ENCODE measurements at regions not wholly inside any gene's neighbourhood (a gene's known extent, or its start where the extent isn't known, plus 50 kb on each side); places are given as distances from the start of the nearest gene placed in this dataset.
"Not testable (repeated sequence)": the region's sequence is repeated elsewhere in the genome, so short reads cannot be mapped to it uniquely, and the experiment has no call there.

GRCh38 chr4:11949355-11949754, 520.7 kb upstream of the HS3ST1 start:
- Histone ChIP-seq H3K36me3 (no peaks in the 10 kb centered on the region), H3K4me3 (no peak overlapping the region), H3K4me1 (no peaks in the 10 kb centered on the region), H3K27me3 (no peaks in the 10 kb centered on the region), H3K27ac (no peak overlapping the region), H3K9me3 (no peaks in the 10 kb centered on the region)
- intact Hi-C loops (cut with DNase I; ENCODE audit: low total_unique reads), result no loop called here
- no peak for DNase-seq
- TF ChIP-seq POLR2A (IDR thresholded peaks at IDR 0.05) (no peak), CTCF (IDR thresholded peaks at IDR 0.05) (no peak)

DNA sequence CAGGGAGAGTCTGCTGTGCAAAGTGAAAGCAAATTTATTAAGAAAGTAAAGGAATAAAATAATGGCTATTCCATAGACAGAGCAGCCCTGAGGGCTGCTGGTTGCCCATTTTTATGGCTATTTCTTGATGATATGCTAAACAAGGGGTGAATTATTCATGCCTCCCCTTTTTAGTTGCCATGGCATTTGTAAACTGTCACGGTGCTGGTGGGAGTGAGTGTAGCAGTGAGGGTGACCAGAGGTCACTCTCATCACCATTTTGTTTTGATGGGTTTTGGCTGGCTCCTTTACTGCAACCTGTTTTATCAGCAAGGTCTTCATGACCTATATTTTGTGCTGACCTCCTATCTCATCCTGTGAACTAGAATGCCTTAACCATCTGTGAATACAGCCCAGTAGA, 518.9 kb upstream of the HS3ST1 start:
- DNase-seq; H3K4me1 ChIP-seq; H3K27me3 ChIP-seq; H3K36me3 ChIP-seq; H3K9me3 ChIP-seq; H3K4me3 ChIP-seq; intact Hi-C loops (cut with DNase I; ENCODE audit: low total_unique reads); H3K27ac ChIP-seq: not testable (repeated sequence)

- TF ChIP-seq POLR2A (IDR thresholded peaks at IDR 0.05) (no peak), CTCF (IDR thresholded peaks at IDR 0.05) (no peak)
Measured at GRCh38 chr4:11937941-11938340, 509.2 kb upstream of the HS3ST1 start.

DNA sequence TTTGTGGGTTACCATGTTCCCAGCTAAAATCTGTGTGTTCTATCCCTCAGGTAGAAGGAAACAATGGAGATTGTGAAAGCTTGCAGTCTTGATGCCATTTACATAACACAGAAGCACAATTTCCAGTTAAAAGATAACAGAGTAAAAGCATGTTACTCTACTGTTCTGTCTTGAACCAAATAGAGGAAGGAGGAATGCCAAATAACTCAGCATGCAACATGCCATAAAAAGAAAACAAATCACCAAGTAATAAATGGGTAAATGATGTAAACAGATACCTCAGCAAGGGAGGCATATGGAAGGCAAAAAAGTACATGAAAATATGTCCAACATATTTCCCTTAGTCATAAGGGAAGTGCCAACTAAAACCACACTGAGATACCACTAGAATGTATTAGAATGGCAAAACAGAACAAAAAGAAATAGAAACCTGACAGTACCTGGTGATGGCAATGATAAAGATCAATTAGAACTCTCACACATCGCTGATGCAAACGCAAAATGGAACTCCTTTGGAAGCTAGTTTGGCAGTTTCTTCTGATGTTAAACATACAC, 502.6 kb upstream of the HS3ST1 start:
- DNase-seq, result no peak

More at GRCh38 chr4:11937941-11938340, 509.2 kb upstream of the HS3ST1 start:
- no peak for DNase-seq
- Histone ChIP-seq H3K27me3 (no peaks in the 10 kb centered on the region), H3K27ac (no peak overlapping the region), H3K4me1 (no peaks in the 10 kb centered on the region), H3K36me3 (no peaks in the 10 kb centered on the region), H3K4me3 (no peak overlapping the region), H3K9me3 (no peaks in the 10 kb centered on the region)
- intact Hi-C loops (cut with DNase I; ENCODE audit: low total_unique reads), result no loop called here

DNA sequence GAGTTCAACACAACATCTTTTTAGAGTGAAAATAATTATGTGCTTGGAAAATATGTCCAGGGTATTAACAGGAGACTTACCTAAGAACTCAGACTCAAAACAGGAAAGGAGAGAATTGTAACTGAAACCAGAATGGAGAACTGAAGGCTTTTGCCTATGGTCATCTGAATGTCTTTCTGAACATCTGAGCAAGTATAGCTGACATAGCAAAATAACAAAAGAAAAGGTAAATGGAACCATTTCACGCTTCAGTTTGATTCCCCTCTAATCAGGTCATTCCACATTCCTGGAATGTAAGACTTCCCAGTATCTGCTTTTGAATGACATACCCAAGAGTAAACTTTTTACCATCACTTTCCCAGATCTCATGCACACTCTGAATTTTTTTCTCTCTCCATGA, 500.4 kb upstream of the HS3ST1 start:
- Histone ChIP-seq H3K9me3 (no peaks in the 10 kb centered on the region), H3K4me1 (no peaks in the 10 kb centered on the region), H3K27ac (no peak overlapping the region), H3K27me3 (no peaks in the 10 kb centered on the region), H3K36me3 (no peaks in the 10 kb centered on the region), H3K4me3 (no peak overlapping the region)
- TF ChIP-seq POLR2A (IDR thresholded peaks at IDR 0.05) (no peak), CTCF (IDR thresholded peaks at IDR 0.05) (no peak)
- intact Hi-C loops (cut with DNase I; ENCODE audit: low total_unique reads), result no loop called here
- no peak for DNase-seq

More for the DNA sequence above, 502.6 kb upstream of the HS3ST1 start:
- Histone ChIP-seq H3K36me3 (no peaks in the 10 kb centered on the region), H3K4me1 (no peaks in the 10 kb centered on the region), H3K27me3 (no peaks in the 10 kb centered on the region), H3K27ac (no peak overlapping the region), H3K4me3 (no peak overlapping the region), H3K9me3 (no peaks in the 10 kb centered on the region)
- TF ChIP-seq CTCF (IDR thresholded peaks at IDR 0.05), result no peak
- TF ChIP-seq POLR2A (IDR thresholded peaks at IDR 0.05), result no peak
- intact Hi-C loops (cut with DNase I; ENCODE audit: low total_unique reads), result no loop called here

DNA sequence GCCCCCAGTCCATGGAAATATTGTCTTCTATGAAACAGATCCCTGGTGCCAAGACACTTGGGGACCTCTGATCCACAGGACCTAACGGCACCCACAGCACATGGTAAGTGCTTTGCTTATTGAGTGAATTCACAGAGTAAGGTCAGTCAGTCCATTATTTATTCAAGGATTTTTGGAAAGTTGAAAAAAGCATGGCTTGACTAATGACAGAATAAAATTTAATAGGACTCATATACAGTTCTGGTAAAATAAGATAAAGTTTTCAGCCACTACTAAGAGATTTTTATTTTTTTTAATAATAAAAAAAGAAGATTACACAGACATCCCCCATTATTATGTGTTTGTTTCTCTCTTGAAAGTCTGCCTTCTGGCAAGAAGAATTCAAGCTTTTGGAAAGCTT, 490.6 kb upstream of the HS3ST1 start:
- Histone ChIP-seq H3K27me3 (no peaks in the 10 kb centered on the region), H3K4me3 (no peak overlapping the region), H3K4me1 (no peaks in the 10 kb centered on the region), H3K9me3 (no peaks in the 10 kb centered on the region), H3K36me3 (no peaks in the 10 kb centered on the region), H3K27ac (no peak overlapping the region)
- TF ChIP-seq CTCF (IDR thresholded peaks at IDR 0.05) (no peak), POLR2A (IDR thresholded peaks at IDR 0.05) (no peak)
- intact Hi-C loops (cut with DNase I; ENCODE audit: low total_unique reads), result no loop called here
- DNase-seq, result no peak
